Erythroblast (primary cell): ENCODE measurements at regions not wholly inside any gene's neighbourhood (a gene's known extent, or its start where the extent isn't known, plus 50 kb on each side); places are given as distances from the start of the nearest gene placed in this dataset.

Source experiments
- DNase-seq, 2 experiments: peaks; one replicate each; lab custom pipeline; 2025; lab: John Stamatoyannopoulos, UW
- GATA1 ChIP-seq: IDR thresholded peaks from 2 replicates; pipeline ENCODE4 v1.6.1; 2011; ENCODE audit warnings: low read depth, mild to moderate bottlenecking, control low read depth, low read length, moderate library complexity
- POLR2A ChIP-seq: IDR thresholded peaks from 2 replicates; pipeline ENCODE4 v1.6.1; 2011; ENCODE audit warnings: mild to moderate bottlenecking, low read length

- DNase-seq = no peak
- no peak for TF ChIP-seq POLR2A
These were observed 250.8 kb upstream of the MBL2 start for GRCh38 chr10:53023411-53023810.

GRCh38 chr10:53022611-53023088 is 250.1 kb upstream of the MBL2 start:
- TF ChIP-seq POLR2A (no peak), GATA1 (no peak)
- no peak for DNase-seq

GRCh38 chr10:53013201-53013810 is 240.7 kb upstream of the MBL2 start:
- no peak for DNase-seq
- TF ChIP-seq GATA1 (no peak), POLR2A (no peak)

- no peak for TF ChIP-seq POLR2A
- no peak for TF ChIP-seq GATA1
- DNase-seq = no peak
These were observed 237.7 kb upstream of the MBL2 start for GRCh38 chr10:53009961-53010907.

- no peak for DNase-seq
- TF ChIP-seq POLR2A (no peak), GATA1 (no peak)
These were observed 234.9 kb upstream of the MBL2 start for GRCh38 chr10:53007527-53007842.

- no peak for TF ChIP-seq GATA1
- TF ChIP-seq POLR2A = no peak
- no peak for DNase-seq
These were observed 234.3 kb upstream of the MBL2 start for GRCh38 chr10:53006663-53007526.

- no peak for TF ChIP-seq POLR2A
- no peak for DNase-seq
These were observed 233.2 kb upstream of the MBL2 start for GRCh38 chr10:53005612-53006345.

GRCh38 chr10:53003094-53003493 is 230.5 kb upstream of the MBL2 start:
- DNase-seq = no peak
- TF ChIP-seq GATA1 = no peak
- no peak for TF ChIP-seq POLR2A

GRCh38 chr10:52999681-53000080 is 227.1 kb upstream of the MBL2 start:
- no peak for DNase-seq
- TF ChIP-seq GATA1 (no peak), POLR2A (no peak)

GRCh38 chr10:52999258-52999657 is 226.7 kb upstream of the MBL2 start:
- no peak for DNase-seq

GRCh38 chr10:52997007-52997406 is 224.4 kb upstream of the MBL2 start:
- no peak for DNase-seq
- TF ChIP-seq POLR2A (no peak), GATA1 (no peak)

More at GRCh38 chr10:52999258-52999657, 226.7 kb upstream of the MBL2 start:
- no peak for TF ChIP-seq POLR2A
- TF ChIP-seq GATA1 = no peak

- TF ChIP-seq GATA1 (no peak), POLR2A (no peak)
- no peak for DNase-seq
These were observed 221.8 kb upstream of the MBL2 start for GRCh38 chr10:52994370-52994769.

GRCh38 chr10:52993109-52993508 is 220.5 kb upstream of the MBL2 start:
- TF ChIP-seq GATA1 (no peak), POLR2A (no peak)
- DNase-seq = no peak
